Choroid plexus epithelial cell (primary cell): ENCODE measurements at regions not wholly inside any gene's neighbourhood (a gene's known extent, or its start where the extent isn't known, plus 50 kb on each side); places are given as distances from the start of the nearest gene placed in this dataset.
"Not testable (repeated sequence)": the region's sequence is repeated elsewhere in the genome, so short reads cannot be mapped to it uniquely, and the experiment has no call there.

Source experiments
- DNase-seq: peaks from one replicate; pipeline ENCODE4 v3.0.0-alpha.2; 2010; ENCODE audit warnings: low read depth
- H3K4me3 ChIP-seq: 2 replicates; pipeline ENCODE4 v1.5.1; 2011; ENCODE audit warnings: low read depth, mild to moderate bottlenecking, control low read depth, low read length, moderate library complexity
- CTCF ChIP-seq: conservative IDR thresholded peaks from 2 replicates; pipeline ENCODE4 v1.5.1; 2011; ENCODE audit warnings: low read depth, mild to moderate bottlenecking, control low read depth, inconsistent platforms, low read length, moderate library complexity

- H3K4me3 ChIP-seq, result no peak overlapping the region
- TF ChIP-seq CTCF, result no peak
- DNase-seq, result peak; percentile 12
Measured at GRCh38 chr4:69032847-69033638, 63.2 kb upstream of the UGT2B7 start.

GRCh38 chr4:69034315-69034740 is 61.9 kb upstream of the UGT2B7 start:
- H3K4me3 ChIP-seq, DNase-seq: not testable (repeated sequence)

GRCh38 chr4:69038582-69038981 is 57.7 kb upstream of the UGT2B7 start:
- H3K4me3 ChIP-seq, result no peak overlapping the region
- no peak for TF ChIP-seq CTCF
- DNase-seq, result no peak

- no peak for TF ChIP-seq CTCF
- no peak for DNase-seq
- no peak overlapping the region for H3K4me3 ChIP-seq
Measured at GRCh38 chr4:69039071-69039470, 57.2 kb upstream of the UGT2B7 start.

GRCh38 chr4:69044247-69044646 is 52.0 kb upstream of the UGT2B7 start:
- peak; percentile 33 for DNase-seq
- TF ChIP-seq CTCF, result no peak

More at GRCh38 chr4:69044247-69044646, 52.0 kb upstream of the UGT2B7 start:
- no peak overlapping the region for H3K4me3 ChIP-seq
